HL-60/S4 treated with phorbol 12-myristate 13-acetate at 8.2 ng/mL for 4 days and 3 days (cell line): ENCODE measurements at regions not wholly inside any gene's neighbourhood (a gene's known extent, or its start where the extent isn't known, plus 50 kb on each side); places are given as distances from the start of the nearest gene placed in this dataset.
"Not testable (repeated sequence)": the region's sequence is repeated elsewhere in the genome, so short reads cannot be mapped to it uniquely, and the experiment has no call there.

ENCODE experiments used
- in situ Hi-C: fragments of 300-500 bp; cut with MboI; formaldehyde crosslinking; loops from 2 replicates; pipeline ENCODE4 v1.15.0; 2022; ENCODE audit warnings: low sequenced_read_pairs

- in situ Hi-C loops, result not testable (repeated sequence)
Measured at GRCh38 chr14:105882011-105882410, 355.6 kb downstream of the TMEM121 start.

- in situ Hi-C loops, result no loop called here
Measured at GRCh38 chr14:105882626-105883025, 356.2 kb downstream of the TMEM121 start.

GRCh38 chr14:105883066-105884005 is 357.0 kb downstream of the TMEM121 start:
- in situ Hi-C loops, result no loop called here

DNA sequence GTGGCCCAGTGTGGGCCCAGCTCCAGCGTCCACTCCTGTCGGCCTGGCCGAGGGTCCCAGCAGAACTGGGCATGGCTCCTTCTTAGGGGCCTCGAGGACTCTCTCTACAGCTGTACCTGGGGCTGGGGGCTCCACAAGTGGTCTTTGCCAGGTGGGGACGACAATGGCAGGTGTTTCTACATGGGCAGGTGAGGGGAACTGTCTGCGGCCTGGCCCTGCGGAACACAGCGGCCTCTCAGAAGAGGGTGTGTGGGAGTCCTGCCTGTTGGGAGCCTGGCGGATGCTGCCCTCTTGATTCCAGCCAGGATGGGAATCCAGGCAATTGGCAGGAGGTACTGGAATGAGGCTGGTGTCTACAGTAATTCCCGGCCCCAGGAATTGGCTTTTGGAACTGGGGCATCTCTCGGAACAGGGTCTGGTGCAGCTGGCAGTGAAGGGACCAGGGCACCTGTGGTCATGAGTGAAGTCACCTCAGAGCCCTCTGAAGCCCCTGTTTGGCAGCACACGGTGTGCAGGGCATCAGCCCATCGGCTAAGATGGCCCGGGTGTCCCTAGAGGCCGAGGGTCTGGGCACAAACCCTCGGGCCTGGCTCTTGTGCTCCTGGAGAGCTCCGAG is 357.9 kb downstream of the TMEM121 start:
- in situ Hi-C loops, result not testable (repeated sequence)

DNA sequence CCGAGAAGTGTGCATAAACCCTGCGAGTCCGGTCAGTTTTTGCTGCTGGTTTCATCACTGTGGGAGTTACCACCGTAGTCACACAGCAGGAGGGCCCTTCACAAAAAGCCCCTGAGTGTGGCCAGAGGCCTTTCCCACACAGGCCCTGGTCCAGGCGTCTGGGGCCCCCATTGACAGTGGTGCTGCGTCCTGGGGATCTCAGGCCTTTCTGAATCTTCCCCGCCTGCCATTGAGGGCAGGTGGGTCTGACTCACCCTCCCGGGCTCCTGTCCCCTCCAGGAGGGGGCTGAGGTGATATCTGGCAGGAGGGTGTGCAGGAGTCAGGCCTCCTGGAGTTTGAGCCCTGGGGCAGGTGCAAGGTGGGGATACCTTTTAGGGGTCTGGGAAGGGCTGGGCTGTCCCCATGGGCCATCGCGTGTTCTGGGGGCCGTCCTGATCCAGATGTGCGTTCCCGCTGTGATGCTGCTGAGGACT is 358.5 kb downstream of the TMEM121 start:
- in situ Hi-C loops, result no loop called here

DNA sequence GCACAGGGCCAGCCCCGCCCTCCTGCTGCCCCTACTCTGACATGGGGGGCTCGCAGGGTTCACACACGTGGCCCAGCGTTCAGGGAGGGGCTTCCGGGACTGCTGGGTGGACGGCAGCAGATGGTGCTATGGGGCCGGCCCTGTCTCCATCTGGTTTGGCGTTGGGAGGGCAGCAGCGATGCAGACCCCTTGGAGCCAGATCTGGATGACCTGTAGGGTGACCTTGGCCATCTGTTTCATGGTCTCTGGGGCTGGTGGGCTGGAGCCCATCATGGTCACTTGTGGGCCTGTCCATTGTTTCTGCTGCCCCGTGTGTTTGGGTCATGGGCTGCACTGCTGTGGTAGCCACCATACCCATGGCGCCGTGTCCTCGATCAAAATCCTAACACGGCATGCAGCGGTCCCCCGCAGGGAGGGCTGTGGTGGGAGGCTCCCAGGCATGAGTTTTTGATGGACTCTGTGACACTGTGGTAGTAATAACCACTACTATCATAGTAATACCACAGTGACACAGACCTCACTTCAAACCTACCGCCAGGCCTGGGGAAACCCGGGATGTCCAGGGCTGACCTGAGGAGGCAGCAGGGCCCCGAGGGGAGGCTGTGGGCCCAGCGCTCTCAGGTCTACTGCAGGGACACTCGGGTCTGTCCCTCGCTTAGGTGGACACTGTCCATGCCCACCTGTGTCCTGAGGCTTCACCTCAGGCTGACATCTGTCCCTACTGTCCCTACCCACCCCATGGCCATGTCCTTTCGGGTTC is 359.4 kb downstream of the TMEM121 start:
- in situ Hi-C loops, result no loop called here

- in situ Hi-C loops, result not testable (repeated sequence)
Measured at GRCh38 chr14:105886791-105887191, 360.4 kb downstream of the TMEM121 start.

- in situ Hi-C loops, result no loop called here
Measured at GRCh38 chr14:105887692-105888091, 361.3 kb downstream of the TMEM121 start.

- in situ Hi-C loops, result no loop called here
Measured at GRCh38 chr14:105888151-105888550, 361.8 kb downstream of the TMEM121 start.

- in situ Hi-C loops, result no loop called here
Measured at GRCh38 chr14:105888784-105889665, 362.6 kb downstream of the TMEM121 start.

DNA sequence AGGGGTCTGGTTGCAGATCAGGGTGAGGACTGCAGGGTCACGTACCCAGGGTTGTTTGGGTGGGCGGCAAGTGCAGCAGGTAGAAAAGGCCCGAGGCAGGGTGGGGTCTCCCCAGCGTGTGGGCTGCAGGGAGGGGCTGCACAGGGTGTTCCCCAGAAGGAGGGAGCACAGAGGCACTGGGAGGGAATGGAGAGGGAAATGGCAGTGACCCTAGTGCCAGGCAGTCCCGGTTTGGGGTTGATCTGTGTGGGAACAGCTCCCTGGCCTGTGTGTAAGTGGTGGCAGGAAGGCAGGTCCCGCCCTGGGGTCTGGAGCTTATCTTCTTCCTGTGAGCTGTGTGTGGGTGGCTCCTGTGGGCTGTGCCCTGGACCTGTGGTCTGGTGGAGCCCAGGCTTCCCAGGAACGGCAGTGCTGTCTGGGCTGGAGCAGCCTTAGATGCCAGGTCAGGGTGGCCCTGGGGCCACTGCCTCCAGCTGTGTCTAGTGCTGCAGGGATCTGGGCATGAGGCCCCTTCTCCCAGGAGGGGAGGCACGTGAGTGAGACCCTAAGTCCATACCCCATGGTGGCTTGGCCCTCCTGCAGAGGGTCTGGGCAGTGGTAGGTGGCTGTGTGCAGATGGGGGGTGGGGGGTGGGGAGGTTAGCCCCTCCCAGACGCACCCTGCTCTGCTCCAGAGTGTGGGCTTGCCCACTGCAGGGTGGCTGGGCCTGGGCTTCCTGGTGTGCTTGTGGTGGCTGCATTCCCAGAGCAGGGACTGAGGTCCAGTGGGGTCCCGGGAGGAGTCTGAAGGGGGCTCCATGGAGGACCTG is 363.5 kb downstream of the TMEM121 start:
- in situ Hi-C loops, result no loop called here

DNA sequence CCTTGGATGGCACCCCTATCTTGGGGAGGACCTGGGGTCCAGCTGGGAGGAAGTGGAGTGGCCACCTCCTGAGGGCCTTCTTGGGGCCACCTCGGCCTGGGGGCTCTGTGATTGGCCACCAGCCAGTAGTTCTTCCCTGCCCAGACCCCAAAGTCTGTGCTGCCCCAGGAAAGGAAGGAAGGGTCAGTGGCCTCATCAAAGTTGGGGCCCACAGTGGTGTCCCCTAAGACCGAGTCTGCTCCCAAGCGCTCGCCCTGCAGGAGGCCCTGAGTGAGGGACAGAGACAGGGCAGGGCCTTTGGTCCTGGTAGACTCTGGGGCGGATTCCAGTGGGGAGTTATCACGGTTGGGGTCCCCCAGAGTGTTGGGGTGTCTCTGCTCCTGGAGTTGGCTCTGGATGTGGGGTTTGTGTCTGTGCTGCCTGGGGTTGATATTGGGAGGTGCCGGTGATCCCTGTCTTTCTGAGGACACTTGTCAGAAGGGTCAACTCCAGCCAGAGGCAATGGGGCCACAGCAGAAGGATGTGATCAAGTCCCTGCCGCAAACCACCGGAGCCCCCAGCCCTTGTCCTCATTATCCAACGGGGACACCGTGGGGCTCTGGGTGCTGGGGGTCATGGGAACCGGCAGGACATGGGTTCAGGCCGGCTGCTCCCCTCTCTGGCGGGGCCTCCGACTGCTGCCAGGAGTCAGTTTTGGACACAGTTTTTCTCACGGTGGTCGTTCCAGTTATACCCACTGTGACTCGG is 364.3 kb downstream of the TMEM121 start:
- in situ Hi-C loops, result no loop called here

GRCh38 chr14:105891221-105891602 is 364.8 kb downstream of the TMEM121 start:
- in situ Hi-C loops, result no loop called here

DNA sequence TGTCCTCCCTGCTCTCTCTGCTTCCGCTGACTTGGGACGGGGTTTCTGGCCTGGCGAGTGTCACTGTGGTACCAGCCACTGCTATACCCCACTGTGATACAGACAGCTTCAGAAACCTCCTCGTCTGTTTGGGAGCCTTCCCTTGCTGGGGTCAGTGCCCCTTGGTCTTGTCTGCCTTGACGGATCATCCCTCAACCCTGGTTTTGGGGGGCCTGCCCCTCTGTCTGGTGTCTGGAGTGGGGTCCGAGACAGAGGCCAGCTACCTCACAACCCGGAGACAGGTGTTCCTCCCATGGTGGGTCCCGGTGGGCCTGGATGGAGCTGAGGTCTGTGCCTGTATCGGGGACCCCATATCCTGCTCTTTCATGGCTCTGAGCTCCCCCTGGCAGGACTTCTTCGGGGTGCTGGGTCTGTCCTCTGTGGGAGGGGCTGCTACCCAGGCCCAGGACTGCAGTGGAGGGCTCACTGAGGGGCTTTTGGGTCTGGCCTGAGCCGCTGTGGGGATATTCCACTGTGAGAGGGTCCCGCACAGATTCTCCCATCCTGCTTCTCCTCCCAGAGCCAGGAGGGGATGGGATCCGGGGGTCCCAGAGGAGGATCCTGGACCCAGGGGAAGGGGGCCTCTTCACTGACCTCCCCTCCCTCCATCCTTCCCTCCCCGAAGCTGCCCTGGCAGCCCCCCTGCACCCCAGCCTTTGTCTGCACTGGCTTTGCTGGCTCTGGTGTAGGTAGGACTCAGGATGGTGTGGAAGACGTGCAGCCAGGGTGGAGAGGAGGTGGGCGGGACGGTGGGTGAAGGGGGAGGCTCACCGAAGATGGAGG is 365.5 kb downstream of the TMEM121 start:
- in situ Hi-C loops, result no loop called here

- in situ Hi-C loops, result not testable (repeated sequence)
Measured at GRCh38 chr14:105892453-105893441, 366.4 kb downstream of the TMEM121 start.

GRCh38 chr14:105893686-105894085 is 367.3 kb downstream of the TMEM121 start:
- in situ Hi-C loops, result not testable (repeated sequence)
